Retinal pigment epithelial cell (primary cell): ENCODE measurements at regions not wholly inside any gene's neighbourhood (a gene's known extent, or its start where the extent isn't known, plus 50 kb on each side); places are given as distances from the start of the nearest gene placed in this dataset.

Experiments
- DNase-seq: peaks from one replicate; pipeline ENCODE4 v3.0.0-alpha.2; 2010; ENCODE audit warnings: low read depth
- H3K4me3 ChIP-seq: 2 replicates; pipeline ENCODE4 v1.5.1; 2011; ENCODE audit warnings: mild to moderate bottlenecking, low read length, control low read depth, moderate library complexity
- CTCF ChIP-seq: conservative IDR thresholded peaks from 2 replicates; pipeline ENCODE4 v1.5.1; 2011; ENCODE audit warnings: low read depth, low read length, control low read depth, inconsistent platforms

DNA sequence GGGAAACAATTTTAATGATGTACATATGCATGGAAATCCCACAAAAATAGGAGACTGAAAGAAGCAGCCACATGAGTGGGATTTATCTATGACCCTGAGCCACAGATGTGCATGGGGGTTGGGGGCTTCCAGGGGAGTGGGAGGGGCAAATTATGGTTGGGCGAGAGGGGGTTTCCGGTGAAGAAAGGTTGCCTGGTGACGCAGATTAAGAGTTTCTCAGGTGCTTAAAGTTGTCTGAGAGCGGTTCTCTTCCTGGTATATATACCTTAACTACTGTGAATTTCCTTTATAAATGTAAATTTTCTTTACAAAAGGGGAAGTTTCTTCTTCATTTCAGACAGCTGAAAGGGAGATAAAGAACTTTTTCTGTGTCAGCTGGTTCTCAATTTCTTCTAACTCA lies 273.6 kb upstream of the PITRM1 start:
- no peak for TF ChIP-seq CTCF
- no peak overlapping the region for H3K4me3 ChIP-seq
- no peak for DNase-seq

DNA sequence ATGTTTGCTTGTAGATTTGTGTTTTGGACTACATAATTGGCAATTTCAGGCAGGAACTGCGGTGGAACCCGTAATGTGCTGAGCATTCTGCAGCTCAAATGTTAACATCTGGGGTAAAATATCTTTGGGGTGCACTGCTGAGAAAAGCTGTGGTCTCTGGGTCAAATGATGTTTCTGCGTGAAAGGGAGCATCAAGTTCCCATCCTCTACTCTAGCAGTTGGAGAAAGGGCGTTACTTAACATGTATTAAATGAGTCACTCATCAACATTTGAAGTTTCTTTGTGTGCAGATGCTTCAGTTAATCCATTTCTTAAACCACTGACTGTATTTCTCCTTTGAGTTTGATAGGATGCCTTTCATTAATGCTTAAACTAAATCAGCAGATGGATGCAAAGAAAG lies 273.1 kb upstream of the PITRM1 start:
- DNase-seq: no peak
- H3K4me3 ChIP-seq: no peak overlapping the region
- TF ChIP-seq CTCF: no peak

GRCh38 chr10:3442451-3442990 lies 269.9 kb upstream of the PITRM1 start:
- no peak for TF ChIP-seq CTCF
- no peak for DNase-seq
- no peak overlapping the region for H3K4me3 ChIP-seq

GRCh38 chr10:3439183-3439582 lies 266.6 kb upstream of the PITRM1 start:
- no peak overlapping the region for H3K4me3 ChIP-seq
- no peak for DNase-seq
- TF ChIP-seq CTCF: no peak

- TF ChIP-seq CTCF: no peak
- no peak overlapping the region for H3K4me3 ChIP-seq
- DNase-seq: no peak
These were observed 266.0 kb upstream of the PITRM1 start for GRCh38 chr10:3438606-3439005.

DNA sequence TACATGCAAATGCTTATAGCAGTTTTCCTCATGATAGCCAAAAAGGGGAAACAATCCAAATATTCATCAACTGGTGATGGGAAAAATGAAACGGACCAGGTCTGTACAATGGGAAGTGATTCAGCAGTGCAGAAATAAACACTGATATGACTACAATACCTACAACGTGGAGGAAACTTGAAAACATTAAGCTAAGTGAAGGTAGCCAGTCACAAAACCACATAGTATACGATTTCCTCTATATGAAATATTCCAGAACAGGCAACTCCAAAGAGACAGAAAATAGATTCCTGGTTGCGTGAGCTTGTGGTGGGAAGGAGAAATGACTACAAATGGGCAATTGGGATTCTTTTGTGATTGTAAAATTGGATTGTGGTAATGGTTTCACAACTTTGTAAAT lies 263.1 kb upstream of the PITRM1 start:
- DNase-seq: no peak
- no peak overlapping the region for H3K4me3 ChIP-seq
- no peak for TF ChIP-seq CTCF

DNA sequence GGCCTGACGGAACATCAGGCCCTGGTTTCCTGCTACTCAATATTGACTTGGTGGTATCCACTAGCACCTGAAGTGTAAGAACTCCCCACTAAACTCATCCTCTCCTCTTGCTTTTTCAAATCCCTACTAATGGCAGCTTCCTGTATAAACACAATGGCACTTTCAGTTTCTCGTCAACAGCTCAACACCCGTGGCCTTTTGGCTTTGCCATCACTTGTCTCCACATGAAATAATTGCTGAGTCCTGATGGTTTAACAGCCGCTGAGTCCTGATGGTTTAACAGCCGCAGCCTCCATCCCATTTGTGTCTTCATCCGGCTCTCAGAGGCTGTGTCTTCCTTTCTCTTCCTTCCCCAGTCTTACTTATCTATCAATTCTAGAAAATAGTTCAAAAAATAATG lies 261.4 kb upstream of the PITRM1 start:
- TF ChIP-seq CTCF: no peak
- no peak overlapping the region for H3K4me3 ChIP-seq
- DNase-seq: no peak
